Adrenal gland (tissue), 5 donors: ENCODE measurements at regions not wholly inside any gene's neighbourhood (a gene's known extent, or its start where the extent isn't known, plus 50 kb on each side); places are given as distances from the start of the nearest gene placed in this dataset.

Experiments used
- POLR2A ChIP-seq, 2 donors: fragments of 450-650 bp; IDR thresholded peaks; one replicate each; pipeline ENCODE4 v1.6.1; 2017; ENCODE audit warnings: antibody characterized with exemption in 2 of 2, mild to moderate bottlenecking in 2 of 2, moderate library complexity in 1 of 2
- TF ChIP-seq, protein P1 (sequence below), 6 experiments: fragments of 450-650 bp in 4 of 6; fragments of 200-600 bp in 2 of 6; sonication (generic) in 1 of 6; IDR thresholded peaks; 1 replicate in 5 of 6; 2 replicates in 1 of 6; pipeline versions ENCODE4 v1.5.1 to v1.8.0; 2016 to 2021; ENCODE audit warnings: antibody characterized with exemption in 6 of 6, mild to moderate bottlenecking in 2 of 6, moderate library complexity in 1 of 6
- donor health status: DM: no; HTN: no; CAD: no.

DNA sequence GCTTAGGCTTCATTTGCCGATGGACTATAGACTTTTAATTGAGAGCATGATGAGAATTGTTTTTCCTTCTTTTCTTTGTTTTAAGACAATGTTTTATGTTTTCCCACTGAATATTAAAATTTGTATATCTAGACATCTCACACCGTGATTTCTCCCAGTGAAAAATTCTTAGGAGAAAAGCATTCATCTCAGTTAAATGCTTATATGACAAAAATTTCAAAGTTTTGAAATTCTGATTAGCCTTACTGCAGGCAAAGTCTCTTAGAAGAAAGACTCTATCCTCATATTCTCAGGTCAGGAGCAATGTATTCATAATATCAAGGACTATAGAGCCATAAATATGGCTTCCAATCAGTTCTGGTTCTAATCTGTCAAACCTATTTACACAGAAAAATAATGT, 2085.0 kb downstream of the NCAM2 start:
- TF ChIP-seq, protein P1, sequence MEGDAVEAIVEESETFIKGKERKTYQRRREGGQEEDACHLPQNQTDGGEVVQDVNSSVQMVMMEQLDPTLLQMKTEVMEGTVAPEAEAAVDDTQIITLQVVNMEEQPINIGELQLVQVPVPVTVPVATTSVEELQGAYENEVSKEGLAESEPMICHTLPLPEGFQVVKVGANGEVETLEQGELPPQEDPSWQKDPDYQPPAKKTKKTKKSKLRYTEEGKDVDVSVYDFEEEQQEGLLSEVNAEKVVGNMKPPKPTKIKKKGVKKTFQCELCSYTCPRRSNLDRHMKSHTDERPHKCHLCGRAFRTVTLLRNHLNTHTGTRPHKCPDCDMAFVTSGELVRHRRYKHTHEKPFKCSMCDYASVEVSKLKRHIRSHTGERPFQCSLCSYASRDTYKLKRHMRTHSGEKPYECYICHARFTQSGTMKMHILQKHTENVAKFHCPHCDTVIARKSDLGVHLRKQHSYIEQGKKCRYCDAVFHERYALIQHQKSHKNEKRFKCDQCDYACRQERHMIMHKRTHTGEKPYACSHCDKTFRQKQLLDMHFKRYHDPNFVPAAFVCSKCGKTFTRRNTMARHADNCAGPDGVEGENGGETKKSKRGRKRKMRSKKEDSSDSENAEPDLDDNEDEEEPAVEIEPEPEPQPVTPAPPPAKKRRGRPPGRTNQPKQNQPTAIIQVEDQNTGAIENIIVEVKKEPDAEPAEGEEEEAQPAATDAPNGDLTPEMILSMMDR (IDR thresholded peaks at IDR 0.05): no peak
- no peak for TF ChIP-seq POLR2A (IDR thresholded peaks at IDR 0.05)
